PC-3 (cell line): ENCODE measurements at regions not wholly inside any gene's neighbourhood (a gene's known extent, or its start where the extent isn't known, plus 50 kb on each side); places are given as distances from the start of the nearest gene placed in this dataset.

Source experiments
- EZH2 ChIP-seq: fragments of 300-600 bp; sonication (generic); IDR thresholded peaks from one replicate; pipeline ENCODE4 v1.6.1; 2017; ENCODE audit warnings: antibody characterized with exemption, mild to moderate bottlenecking, low read length; ENCODE audit not compliant: unreplicated experiment
- TF ChIP-seq, protein P1 (sequence below): fragments of 300-600 bp; sonication (generic); conservative IDR thresholded peaks from 2 replicates; pipeline ENCODE4 v1.5.1; 2017; ENCODE audit warnings: antibody characterized with exemption, low read depth, mild to moderate bottlenecking, low read length

DNA sequence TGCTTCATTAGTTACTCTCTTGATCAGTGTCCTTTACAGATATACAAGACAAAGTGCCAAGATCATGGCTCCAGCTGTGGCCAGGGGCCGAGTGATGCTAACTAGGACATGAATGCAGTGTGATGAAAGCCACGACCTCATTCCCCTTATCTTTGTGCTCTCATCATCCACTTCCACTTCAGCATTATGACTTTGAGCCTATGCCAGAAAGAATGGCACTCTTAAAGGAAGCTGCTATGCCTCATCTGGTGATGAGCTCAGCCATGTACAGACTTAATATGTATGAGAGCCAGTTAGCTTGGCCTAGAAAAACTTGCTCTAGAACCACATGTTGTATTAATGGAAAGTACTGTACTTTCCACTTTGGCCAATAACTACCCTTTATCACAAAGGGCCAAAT lies 179.1 kb downstream of the TOX3 start:
- no peak for TF ChIP-seq EZH2
- TF ChIP-seq, protein P1, sequence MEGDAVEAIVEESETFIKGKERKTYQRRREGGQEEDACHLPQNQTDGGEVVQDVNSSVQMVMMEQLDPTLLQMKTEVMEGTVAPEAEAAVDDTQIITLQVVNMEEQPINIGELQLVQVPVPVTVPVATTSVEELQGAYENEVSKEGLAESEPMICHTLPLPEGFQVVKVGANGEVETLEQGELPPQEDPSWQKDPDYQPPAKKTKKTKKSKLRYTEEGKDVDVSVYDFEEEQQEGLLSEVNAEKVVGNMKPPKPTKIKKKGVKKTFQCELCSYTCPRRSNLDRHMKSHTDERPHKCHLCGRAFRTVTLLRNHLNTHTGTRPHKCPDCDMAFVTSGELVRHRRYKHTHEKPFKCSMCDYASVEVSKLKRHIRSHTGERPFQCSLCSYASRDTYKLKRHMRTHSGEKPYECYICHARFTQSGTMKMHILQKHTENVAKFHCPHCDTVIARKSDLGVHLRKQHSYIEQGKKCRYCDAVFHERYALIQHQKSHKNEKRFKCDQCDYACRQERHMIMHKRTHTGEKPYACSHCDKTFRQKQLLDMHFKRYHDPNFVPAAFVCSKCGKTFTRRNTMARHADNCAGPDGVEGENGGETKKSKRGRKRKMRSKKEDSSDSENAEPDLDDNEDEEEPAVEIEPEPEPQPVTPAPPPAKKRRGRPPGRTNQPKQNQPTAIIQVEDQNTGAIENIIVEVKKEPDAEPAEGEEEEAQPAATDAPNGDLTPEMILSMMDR = no peak
